ENCODE measurements at regions not wholly inside any gene's neighbourhood (a gene's known extent, or its start where the extent isn't known, plus 50 kb on each side); places are given as distances from the start of the nearest gene placed in this dataset.

DNA sequence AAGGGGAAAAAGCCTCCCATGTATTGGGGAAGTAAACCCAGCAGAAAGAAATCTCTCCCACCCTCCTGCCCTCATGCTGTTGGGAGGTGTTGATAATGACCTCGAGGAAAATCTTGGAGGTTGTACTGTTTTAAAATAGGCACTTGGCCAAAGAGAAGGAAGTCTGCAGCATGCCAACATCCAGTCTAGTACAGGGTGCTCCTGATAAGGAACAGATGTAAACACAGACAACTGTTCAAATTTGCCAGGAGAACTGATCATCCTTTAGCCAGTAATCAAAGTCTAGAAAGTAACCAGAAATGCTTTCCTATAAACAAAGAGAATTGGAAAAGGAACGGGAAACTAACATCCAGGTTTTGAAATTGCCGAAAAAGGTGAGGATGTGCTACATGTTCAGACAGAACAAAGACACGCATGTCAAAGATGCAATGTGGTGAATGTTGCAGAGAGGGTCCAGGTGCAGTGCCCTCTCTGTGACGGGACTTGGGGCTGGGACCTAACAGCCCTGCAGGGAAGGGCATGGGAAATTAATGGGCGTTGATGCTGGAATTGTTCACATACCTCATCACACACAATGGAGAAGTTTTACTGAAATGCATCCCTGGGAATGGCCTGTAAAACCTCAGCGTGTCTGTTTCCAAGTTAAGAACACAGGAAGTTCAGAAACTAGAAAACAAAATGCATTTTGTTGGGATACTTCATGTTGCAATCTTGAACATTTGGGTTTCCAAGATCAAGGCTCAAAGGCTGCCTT, 125.7 kb upstream of the RND3 start:
- no peak for TF ChIP-seq EZH2phosphoT487 (IDR thresholded peaks at IDR 0.05; ENCODE audit: unreplicated experiment)
- TF ChIP-seq, protein P1, sequence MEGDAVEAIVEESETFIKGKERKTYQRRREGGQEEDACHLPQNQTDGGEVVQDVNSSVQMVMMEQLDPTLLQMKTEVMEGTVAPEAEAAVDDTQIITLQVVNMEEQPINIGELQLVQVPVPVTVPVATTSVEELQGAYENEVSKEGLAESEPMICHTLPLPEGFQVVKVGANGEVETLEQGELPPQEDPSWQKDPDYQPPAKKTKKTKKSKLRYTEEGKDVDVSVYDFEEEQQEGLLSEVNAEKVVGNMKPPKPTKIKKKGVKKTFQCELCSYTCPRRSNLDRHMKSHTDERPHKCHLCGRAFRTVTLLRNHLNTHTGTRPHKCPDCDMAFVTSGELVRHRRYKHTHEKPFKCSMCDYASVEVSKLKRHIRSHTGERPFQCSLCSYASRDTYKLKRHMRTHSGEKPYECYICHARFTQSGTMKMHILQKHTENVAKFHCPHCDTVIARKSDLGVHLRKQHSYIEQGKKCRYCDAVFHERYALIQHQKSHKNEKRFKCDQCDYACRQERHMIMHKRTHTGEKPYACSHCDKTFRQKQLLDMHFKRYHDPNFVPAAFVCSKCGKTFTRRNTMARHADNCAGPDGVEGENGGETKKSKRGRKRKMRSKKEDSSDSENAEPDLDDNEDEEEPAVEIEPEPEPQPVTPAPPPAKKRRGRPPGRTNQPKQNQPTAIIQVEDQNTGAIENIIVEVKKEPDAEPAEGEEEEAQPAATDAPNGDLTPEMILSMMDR (conservative IDR thresholded peaks at IDR 0.05; ENCODE audit: low read depth in 2 of 2) = no peak
- no peak for TF ChIP-seq CREB1 (CRISPR knock-in tag; IDR thresholded peaks at IDR 0.05; ENCODE audit: low read depth)
- TF ChIP-seq POLR2AphosphoS5 (IDR thresholded peaks at IDR 0.05; ENCODE audit: low read depth) = no peak
- no peak for TF ChIP-seq EZH2 (IDR thresholded peaks at IDR 0.05; ENCODE audit: low read depth, unreplicated experiment)
- TF ChIP-seq, protein P2, sequence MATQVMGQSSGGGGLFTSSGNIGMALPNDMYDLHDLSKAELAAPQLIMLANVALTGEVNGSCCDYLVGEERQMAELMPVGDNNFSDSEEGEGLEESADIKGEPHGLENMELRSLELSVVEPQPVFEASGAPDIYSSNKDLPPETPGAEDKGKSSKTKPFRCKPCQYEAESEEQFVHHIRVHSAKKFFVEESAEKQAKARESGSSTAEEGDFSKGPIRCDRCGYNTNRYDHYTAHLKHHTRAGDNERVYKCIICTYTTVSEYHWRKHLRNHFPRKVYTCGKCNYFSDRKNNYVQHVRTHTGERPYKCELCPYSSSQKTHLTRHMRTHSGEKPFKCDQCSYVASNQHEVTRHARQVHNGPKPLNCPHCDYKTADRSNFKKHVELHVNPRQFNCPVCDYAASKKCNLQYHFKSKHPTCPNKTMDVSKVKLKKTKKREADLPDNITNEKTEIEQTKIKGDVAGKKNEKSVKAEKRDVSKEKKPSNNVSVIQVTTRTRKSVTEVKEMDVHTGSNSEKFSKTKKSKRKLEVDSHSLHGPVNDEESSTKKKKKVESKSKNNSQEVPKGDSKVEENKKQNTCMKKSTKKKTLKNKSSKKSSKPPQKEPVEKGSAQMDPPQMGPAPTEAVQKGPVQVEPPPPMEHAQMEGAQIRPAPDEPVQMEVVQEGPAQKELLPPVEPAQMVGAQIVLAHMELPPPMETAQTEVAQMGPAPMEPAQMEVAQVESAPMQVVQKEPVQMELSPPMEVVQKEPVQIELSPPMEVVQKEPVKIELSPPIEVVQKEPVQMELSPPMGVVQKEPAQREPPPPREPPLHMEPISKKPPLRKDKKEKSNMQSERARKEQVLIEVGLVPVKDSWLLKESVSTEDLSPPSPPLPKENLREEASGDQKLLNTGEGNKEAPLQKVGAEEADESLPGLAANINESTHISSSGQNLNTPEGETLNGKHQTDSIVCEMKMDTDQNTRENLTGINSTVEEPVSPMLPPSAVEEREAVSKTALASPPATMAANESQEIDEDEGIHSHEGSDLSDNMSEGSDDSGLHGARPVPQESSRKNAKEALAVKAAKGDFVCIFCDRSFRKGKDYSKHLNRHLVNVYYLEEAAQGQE (IDR thresholded peaks at IDR 0.05; ENCODE audit: unreplicated experiment) = no peak
- no peak for TF ChIP-seq STAT1 (IDR thresholded peaks at IDR 0.05; ENCODE audit: unreplicated experiment)
- TF ChIP-seq ZNF331 (CRISPR knock-in tag; IDR thresholded peaks at IDR 0.05; ENCODE audit: low read depth) = no peak

Data from GM23338 (cell line).